HG02943 (cell line): ENCODE measurements at regions not wholly inside any gene's neighbourhood (a gene's known extent, or its start where the extent isn't known, plus 50 kb on each side); places are given as distances from the start of the nearest gene placed in this dataset.

Source experiments
- ATAC-seq: cut with Tn5 transposase; IDR thresholded peaks from one replicate; pipeline ENCODE4 v1.9.1; 2021; ENCODE audit warnings: mild to moderate bottlenecking, low read depth, moderate library complexity; ENCODE audit not compliant: unreplicated experiment

- ATAC-seq: no peak
Measured at GRCh38 chr3:157650172-157650571, 147.0 kb upstream of the VEPH1 start.

DNA sequence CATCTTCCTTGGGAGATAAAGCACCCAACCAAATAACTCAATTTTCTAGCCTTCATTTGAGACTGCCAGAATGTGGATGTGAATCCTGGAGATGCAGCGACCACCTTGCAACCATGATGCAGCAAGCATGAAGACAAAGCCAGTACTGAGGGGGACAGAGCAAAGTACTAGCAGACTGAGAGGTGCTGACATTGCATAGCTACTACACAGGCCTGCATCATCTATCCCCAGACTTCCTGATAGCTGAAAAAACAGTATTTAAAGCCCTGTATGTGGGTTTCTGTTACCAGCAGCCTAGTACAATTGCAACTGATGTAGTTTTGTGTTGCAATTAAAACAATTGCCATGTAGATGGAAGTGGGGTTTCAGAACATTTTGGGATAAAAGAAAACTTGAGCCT lies 146.3 kb upstream of the VEPH1 start:
- ATAC-seq: no peak

DNA sequence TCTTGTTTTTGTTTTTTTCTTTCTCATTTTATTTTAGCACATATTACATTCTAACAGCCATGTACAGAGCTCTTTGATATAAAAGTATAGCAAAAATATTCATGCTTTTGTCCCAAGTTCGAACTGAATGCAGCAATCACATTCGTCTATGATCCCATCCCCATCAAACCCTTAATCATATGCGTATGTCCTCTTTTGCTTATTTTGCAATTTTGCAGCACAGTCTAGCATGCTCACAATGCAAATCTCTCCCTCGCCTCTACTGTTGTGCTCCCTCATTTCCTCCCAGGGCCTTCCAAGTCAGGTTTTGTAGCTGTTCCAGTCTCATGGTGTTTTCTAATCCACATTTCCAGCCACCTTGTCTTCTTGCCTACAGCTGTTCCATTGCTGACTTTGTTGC lies 144.6 kb upstream of the VEPH1 start:
- no peak for ATAC-seq

DNA sequence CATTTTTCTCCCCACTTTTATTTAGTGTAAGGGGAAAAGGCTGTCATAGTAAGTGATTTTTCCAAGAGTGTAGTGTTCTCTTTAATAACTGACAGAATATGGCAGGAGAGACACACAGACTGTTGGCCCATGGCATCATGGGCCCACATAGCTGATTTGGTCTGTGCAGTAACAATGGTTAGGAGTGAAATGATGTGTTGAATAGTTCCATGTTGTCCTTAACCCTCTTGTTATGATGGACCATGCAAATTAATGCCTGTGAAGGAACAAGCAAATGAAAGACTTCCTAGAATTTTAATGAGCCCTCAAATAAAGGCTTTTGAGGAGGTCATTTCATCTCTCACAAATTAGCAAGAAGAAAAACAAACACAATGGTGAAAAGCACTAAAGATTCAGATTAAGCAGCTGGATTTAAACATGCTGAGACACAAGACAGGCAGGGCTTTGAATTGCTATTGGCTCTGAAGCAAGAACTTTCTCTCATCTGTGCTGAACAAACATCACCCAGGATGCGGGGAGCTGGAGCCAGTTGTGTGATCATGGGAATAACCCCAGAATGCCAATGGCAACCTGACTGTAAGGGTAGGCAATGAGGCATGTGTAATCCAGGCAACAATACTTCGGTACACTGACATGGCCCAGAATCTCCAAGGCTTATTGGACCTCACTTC lies 136.7 kb upstream of the VEPH1 start:
- ATAC-seq: no peak

DNA sequence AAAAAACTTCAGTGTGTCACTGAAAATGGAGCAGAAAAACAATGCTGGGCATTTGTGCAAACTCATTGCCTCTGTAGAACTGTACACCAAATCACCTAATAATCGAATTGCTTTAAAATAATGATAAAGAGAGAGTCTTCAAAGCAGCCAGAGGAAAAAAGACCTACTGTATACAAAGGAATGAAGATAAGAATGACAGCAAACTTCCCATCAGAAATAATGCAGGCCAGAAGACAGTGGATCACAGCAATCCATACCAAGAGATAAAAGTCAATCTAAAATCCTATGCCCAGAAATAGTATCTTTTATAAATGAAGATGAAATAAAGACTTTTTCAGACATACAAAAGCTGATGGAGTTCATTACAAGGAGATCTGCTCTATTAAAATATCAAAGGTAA lies 134.7 kb upstream of the VEPH1 start:
- ATAC-seq: no peak

- no peak for ATAC-seq
Measured at GRCh38 chr3:157633241-157633640, 130.0 kb upstream of the VEPH1 start.

DNA sequence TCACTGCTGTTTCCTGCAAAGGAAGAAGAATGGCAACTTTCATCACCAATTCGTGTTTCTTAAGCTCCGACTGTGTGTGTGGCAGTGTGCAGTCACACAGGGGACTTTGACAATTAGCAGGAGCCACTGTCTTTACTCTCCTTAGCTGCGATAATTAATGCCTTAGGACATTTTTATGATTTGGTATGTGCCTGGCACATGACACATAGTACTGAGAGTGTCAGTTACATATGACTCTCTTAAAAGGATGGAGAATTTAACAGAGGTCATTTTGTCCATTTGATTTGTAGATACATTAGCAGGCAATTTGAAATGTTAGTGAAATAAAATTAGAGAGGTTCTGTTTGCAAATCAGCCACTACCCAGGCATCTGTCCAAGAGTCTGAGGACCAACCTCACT lies 128.9 kb upstream of the VEPH1 start:
- no peak for ATAC-seq

- ATAC-seq: no peak
Measured at GRCh38 chr3:157631478-157631877, 128.3 kb upstream of the VEPH1 start.

GRCh38 chr3:157626817-157627216 lies 123.6 kb upstream of the VEPH1 start:
- ATAC-seq: no peak

- ATAC-seq: no peak
Measured at GRCh38 chr3:157624801-157625200, 121.6 kb upstream of the VEPH1 start.

GRCh38 chr3:157618886-157619285 lies 115.7 kb upstream of the VEPH1 start:
- ATAC-seq: no peak

- peak; percentile 64 for ATAC-seq
Measured at GRCh38 chr3:157618075-157618760, 115.0 kb upstream of the VEPH1 start.

GRCh38 chr3:157614896-157615295 lies 111.7 kb upstream of the VEPH1 start:
- ATAC-seq: no peak

DNA sequence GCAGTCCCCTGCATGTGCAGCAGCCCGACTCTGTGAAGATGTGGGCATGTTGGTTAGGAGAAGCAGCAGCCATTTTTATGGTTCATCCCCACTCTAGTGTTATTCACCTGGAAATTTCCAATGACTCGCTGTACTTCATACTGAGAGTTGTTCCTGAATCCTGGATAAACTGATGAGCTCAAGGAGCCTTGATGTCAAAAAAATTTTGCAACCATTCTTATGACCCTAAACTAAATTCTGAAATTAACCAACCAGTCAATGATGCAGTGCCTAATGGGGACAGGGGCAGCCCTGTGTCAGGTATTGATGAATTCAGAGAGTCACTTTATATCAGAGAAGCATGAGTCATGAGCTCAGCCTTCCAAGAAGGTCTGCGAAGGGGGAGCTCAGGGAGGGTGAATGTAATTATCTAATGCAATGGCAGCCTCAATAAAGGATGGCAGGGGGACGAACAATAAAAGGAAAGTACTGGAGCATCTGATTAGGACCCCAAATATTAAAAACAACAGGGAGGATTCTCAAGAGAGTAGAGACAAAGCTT lies 108.4 kb upstream of the VEPH1 start:
- ATAC-seq: no peak

DNA sequence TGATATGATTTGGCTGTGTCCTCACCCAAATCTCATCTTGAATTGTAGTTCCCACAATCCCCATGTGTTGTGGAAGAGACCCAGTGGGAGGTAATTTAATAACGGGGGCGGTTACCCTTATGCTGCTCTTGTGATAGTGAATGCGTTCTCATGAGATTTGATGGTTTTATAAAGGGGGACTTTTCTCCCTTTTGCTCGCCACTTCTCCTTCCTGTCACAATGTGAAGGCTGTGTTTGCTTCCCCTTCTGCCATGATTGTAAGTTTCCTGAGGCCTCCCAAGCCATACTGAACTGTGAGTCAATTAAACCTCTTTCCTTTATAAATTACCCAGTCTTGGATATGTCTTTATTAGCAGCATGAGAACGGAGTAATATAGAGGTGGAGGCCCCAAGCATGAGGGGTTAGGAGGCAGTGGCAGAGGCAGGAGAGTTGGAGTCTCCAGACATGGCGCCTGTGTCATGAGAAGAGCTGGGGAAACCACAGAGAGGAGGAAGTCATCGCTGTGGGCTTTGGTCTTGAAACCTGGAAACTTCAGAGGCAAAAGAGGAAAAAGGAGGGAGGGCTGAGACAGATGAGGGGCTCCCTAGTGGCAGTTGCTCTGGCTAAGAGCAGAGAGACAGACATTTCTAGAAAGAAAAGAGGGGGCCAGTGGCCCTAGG lies 107.8 kb upstream of the VEPH1 start:
- ATAC-seq: no peak

DNA sequence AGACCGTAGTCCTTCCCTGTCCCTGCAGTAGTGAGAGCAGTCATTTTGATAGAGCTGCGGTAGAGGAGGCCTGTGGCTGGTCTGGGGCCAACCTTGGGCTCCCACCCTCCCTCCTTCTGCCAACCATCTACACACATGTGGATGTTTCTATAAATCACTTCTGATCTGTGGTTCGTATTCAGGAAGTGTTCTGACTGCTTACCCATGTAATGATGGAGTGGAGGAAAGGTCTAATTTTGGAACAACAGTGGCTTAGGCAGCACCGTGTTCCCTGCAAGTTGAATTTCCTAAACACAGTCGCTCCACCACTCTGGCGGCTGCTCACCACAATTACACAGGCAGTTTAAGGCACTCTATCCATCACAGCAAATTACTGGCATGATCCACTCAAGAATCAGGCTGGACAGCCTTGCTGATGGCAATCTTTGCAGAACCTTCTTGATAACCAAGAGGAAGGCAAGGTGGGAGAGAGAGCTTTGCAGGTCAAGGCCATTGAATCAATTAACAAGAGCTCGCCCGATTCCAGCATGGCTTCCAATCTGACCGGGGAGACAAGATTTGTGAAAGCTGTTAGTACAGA lies 104.7 kb upstream of the VEPH1 start:
- ATAC-seq: no peak

GRCh38 chr3:157606852-157607197 lies 103.6 kb upstream of the VEPH1 start:
- no peak for ATAC-seq

DNA sequence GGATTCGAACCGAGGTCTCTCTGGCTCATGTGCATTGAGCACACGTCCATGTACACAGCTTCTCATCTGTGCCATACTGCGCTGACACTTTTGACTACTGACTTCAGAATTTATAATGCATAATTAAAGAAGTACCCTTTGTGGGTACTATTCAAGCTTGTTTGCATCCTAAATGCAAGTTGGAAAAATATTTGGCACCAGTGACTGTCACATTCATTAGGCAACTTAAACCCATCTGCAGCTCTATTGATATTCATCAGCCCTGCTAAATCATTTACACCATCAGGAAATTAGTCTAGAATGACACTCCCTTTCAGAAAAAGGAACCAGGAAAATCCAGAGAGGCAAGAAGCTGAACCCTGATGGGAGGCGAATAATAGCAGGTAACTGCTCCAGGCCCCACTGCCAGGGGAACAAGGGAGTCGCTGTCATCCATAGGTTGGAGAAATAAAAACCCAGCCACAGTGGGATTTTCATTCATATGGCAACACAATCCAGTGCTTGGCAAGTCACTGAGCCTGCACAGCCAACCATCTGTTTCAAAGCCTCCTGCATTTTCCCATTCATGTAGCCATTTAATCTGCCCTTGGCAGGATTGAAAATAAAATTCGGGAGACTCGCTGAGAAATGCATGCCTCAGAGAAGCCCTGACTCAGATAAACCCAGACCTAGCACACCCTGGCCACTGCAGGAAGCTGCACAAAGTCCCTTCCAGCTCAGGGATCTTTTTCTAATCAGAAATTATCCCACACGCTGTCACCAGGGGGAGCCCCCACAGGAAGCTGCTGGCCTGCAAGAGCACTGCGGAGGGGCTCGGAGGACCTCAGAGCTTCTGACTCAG lies 103.0 kb upstream of the VEPH1 start:
- peak; percentile 94 for ATAC-seq

DNA sequence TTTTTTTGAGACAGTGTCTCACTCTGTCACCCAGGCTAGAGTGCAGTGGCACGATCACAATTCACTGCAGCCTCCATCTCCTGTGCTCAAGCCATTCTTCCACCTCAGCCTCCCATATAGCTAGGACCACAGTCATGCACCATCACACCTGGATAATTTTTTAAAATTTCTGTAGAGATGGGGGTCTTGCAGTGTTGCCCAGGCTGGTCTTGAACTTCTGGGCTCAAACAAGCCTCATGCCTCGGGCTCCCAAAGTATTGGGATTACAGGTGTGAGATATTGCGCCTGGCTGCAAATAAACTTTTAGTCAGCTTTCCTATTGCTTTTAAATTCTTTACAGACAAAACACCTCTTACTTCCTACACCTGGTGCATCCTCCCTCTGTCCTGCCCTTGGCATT lies 102.1 kb upstream of the VEPH1 start:
- ATAC-seq: no peak

GRCh38 chr3:157602424-157602823 lies 99.2 kb upstream of the VEPH1 start:
- ATAC-seq: no peak
